ENCODE measurements at regions not wholly inside any gene's neighbourhood (a gene's known extent, or its start where the extent isn't known, plus 50 kb on each side); places are given as distances from the start of the nearest gene placed in this dataset.

DNA sequence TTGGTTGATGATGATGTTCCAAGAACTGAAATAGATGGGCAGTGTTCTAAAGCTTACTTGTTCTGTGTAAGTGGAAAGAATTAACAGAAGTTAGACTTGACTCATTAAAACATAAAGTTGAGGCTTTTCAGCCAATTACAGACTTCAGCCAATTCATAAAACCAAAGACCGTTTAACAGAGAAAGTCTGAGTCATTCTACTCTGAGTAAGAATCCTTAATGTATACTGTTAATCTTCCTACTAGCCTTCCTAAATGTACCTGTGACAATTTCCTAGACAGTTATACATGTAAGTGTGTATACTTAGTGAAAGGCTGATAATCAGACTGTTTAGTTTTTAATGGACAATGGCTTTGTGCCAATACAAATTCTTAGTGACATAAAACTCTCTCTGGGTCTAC is 681.0 kb downstream of the RPL10L start:
- 36 to 55% methylated on average over 1 of the region's 1 CpG for whole genome bisulfite sequencing, 2 donors

DNA sequence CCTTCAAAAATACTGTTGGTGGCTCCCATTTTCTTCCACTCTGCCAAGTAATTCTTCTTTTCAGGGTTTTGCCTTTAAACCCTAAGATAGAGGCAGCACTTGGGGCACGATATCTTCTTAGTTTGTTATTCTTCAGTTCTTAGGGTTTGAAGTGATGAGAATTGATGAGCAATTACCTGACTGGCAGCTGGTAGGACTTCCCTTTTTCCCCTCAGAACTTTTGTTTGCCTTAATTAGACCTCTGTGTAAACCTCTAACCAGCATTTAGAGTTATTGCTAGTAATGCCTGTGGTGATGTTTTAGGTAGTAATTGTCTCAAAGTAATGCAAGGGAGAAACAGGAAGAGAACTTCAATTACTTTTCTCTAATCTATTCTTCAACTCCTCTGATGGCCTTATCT is 683.5 kb downstream of the RPL10L start:
- TF ChIP-seq CTCF (IDR thresholded peaks at IDR 0.05) = no peak
- TF ChIP-seq POLR2A (IDR thresholded peaks at IDR 0.05) = no peak
- H3K4me3 ChIP-seq (ENCODE audit: low read depth, poor library complexity, severe bottlenecking) = no peak overlapping the region
- 48 to 65% methylated on average over 1 of the region's 1 CpG for WGBS, 2 donors
- no peak for DNase-seq (ENCODE audit: low spot score in 2 of 2)
- intact Hi-C loops (cut with DNase I; ENCODE audit: low total_unique reads) = no loop called here

More for the DNA sequence above, 681.0 kb downstream of the RPL10L start:
- DNase-seq (ENCODE audit: low spot score in 2 of 2) = no peak
- no peak overlapping the region for H3K4me3 ChIP-seq (ENCODE audit: low read depth, poor library complexity, severe bottlenecking)
- TF ChIP-seq CTCF (IDR thresholded peaks at IDR 0.05) = no peak
- TF ChIP-seq POLR2A (IDR thresholded peaks at IDR 0.05) = no peak
- intact Hi-C loops (cut with DNase I; ENCODE audit: low total_unique reads) = no loop called here

- no peak for TF ChIP-seq CTCF (IDR thresholded peaks at IDR 0.05)
- no peak for TF ChIP-seq POLR2A (IDR thresholded peaks at IDR 0.05)
- intact Hi-C loops (cut with DNase I; ENCODE audit: low total_unique reads) = no loop called here
- DNase-seq (ENCODE audit: low spot score in 2 of 2) = no peak
- 62 to 70% methylated on average over 2 of the region's 2 CpGs for WGBS, 2 donors
- H3K4me3 ChIP-seq (ENCODE audit: low read depth, poor library complexity, severe bottlenecking) = no peak overlapping the region
Measured at GRCh38 chr14:45949479-45949878, 696.5 kb upstream of the MIS18BP1 start.

- WGBS, 2 donors = 87 to 96% methylated on average over 2 of the region's 2 CpGs
- no peak for TF ChIP-seq POLR2A (IDR thresholded peaks at IDR 0.05)
- no peak for TF ChIP-seq CTCF (IDR thresholded peaks at IDR 0.05)
- no peak overlapping the region for H3K4me3 ChIP-seq (ENCODE audit: low read depth, poor library complexity, severe bottlenecking)
- intact Hi-C loops (cut with DNase I; ENCODE audit: low total_unique reads) = no loop called here
- DNase-seq (ENCODE audit: low spot score in 2 of 2) = no peak
Measured at GRCh38 chr14:45947830-45948229, 694.8 kb upstream of the MIS18BP1 start.

GRCh38 chr14:45946251-45946650 is 693.2 kb upstream of the MIS18BP1 start:
- H3K4me3 ChIP-seq (ENCODE audit: low read depth, poor library complexity, severe bottlenecking) = no peak overlapping the region
- no peak for DNase-seq (ENCODE audit: low spot score in 2 of 2)
- intact Hi-C loops (cut with DNase I; ENCODE audit: low total_unique reads) = no loop called here
- TF ChIP-seq POLR2A (IDR thresholded peaks at IDR 0.05) = no peak
- no peak for TF ChIP-seq CTCF (IDR thresholded peaks at IDR 0.05)
- WGBS, 2 donors = 63 to 69% methylated on average over 3 of the region's 3 CpGs

- intact Hi-C loops (cut with DNase I; ENCODE audit: low total_unique reads) = no loop called here
- no peak for DNase-seq (ENCODE audit: low spot score in 2 of 2)
- no peak for TF ChIP-seq CTCF (IDR thresholded peaks at IDR 0.05)
- TF ChIP-seq POLR2A (IDR thresholded peaks at IDR 0.05) = no peak
- H3K4me3 ChIP-seq (ENCODE audit: low read depth, poor library complexity, severe bottlenecking) = no peak overlapping the region
Measured at GRCh38 chr14:45940318-45940717, 687.3 kb upstream of the MIS18BP1 start.
